Amygdala (tissue), 56 donors: ENCODE measurements at regions not wholly inside any gene's neighbourhood (a gene's known extent, or its start where the extent isn't known, plus 50 kb on each side); places are given as distances from the start of the nearest gene placed in this dataset.
"Not testable (repeated sequence)": the region's sequence is repeated elsewhere in the genome, so short reads cannot be mapped to it uniquely, and the experiment has no call there.

Experiments
- DNase-seq, 56 donors: peaks; one replicate each; lab custom pipeline; 2025; lab: John Stamatoyannopoulos, UW

GRCh38 chr4:160717848-160718247 lies 1446.0 kb downstream of the FSTL5 start:
- DNase-seq: no peak

- DNase-seq: no peak
Measured at GRCh38 chr4:160724063-160724462, 1439.7 kb downstream of the FSTL5 start.

GRCh38 chr4:160745126-160745525 lies 1418.7 kb downstream of the FSTL5 start:
- no peak for DNase-seq

- DNase-seq: not testable (repeated sequence)
Measured at GRCh38 chr4:160746585-160746984, 1417.2 kb downstream of the FSTL5 start.

- DNase-seq: no peak
Measured at GRCh38 chr4:160772668-160773067, 1391.1 kb downstream of the FSTL5 start.

GRCh38 chr4:160795216-160795615 lies 1368.6 kb downstream of the FSTL5 start:
- DNase-seq: no peak

GRCh38 chr4:160808174-160808573 lies 1355.6 kb downstream of the FSTL5 start:
- DNase-seq: no peak

GRCh38 chr4:160809576-160809975 lies 1354.2 kb downstream of the FSTL5 start:
- DNase-seq: no peak

- DNase-seq: no peak
Measured at GRCh38 chr4:160810424-160810823, 1353.4 kb downstream of the FSTL5 start.

GRCh38 chr4:160810941-160811340 lies 1352.9 kb downstream of the FSTL5 start:
- DNase-seq: no peak

- no peak for DNase-seq
Measured at GRCh38 chr4:160811956-160812355, 1351.8 kb downstream of the FSTL5 start.

GRCh38 chr4:160814726-160815125 lies 1349.1 kb downstream of the FSTL5 start:
- DNase-seq: no peak

GRCh38 chr4:160818571-160818970 lies 1345.2 kb downstream of the FSTL5 start:
- no peak for DNase-seq

- no peak for DNase-seq
Measured at GRCh38 chr4:160819791-160820190, 1344.0 kb downstream of the FSTL5 start.

- DNase-seq: no peak
Measured at GRCh38 chr4:160824481-160824880, 1339.3 kb downstream of the FSTL5 start.

GRCh38 chr4:160825644-160826338 lies 1338.0 kb downstream of the FSTL5 start:
- no peak for DNase-seq

GRCh38 chr4:160826339-160826679 lies 1337.5 kb downstream of the FSTL5 start:
- no peak for DNase-seq

- DNase-seq: no peak
Measured at GRCh38 chr4:160831165-160831922, 1332.5 kb downstream of the FSTL5 start.

- no peak for DNase-seq
Measured at GRCh38 chr4:160835789-160836188, 1328.0 kb downstream of the FSTL5 start.

GRCh38 chr4:160836431-160836830 lies 1327.4 kb downstream of the FSTL5 start:
- no peak for DNase-seq

- DNase-seq: no peak
Measured at GRCh38 chr4:160846121-160846520, 1317.7 kb downstream of the FSTL5 start.

- DNase-seq: no peak
Measured at GRCh38 chr4:160847228-160847627, 1316.6 kb downstream of the FSTL5 start.
